ENCODE measurements at regions not wholly inside any gene's neighbourhood (a gene's known extent, or its start where the extent isn't known, plus 50 kb on each side); places are given as distances from the start of the nearest gene placed in this dataset.
A peak's percentile ranks its signal among the peaks of the same experiment; 100 is the strongest.

DNA sequence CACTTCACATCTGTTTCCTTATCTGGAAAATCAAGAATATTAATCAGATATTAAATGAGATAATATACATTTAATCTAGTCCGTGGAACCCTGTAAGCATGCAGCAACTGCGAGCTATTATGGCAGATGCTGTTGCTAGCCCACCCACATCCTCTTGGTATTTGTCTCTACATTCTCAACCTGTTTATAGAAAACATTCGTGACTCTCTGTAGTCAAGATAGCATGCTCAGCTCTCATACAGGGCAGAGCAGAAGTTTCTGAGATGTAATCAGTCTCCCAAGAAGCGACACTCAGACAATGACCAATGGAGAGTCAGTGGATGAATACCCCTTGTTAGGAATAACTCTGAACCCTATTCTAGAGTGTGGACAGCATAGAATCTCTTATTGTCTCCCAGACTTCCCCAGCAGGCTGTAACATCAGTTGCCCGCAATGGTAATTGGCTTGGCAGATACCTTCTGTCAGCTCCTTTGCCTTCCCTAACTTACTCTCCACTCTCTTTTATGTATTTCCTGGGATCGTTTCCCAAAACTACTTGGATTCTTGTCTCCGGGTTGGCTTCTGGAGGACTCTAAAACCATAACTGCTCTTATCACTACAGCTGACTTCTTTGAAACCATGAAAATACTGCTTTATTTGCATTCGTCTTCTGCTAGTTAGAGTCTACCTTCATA is 400.7 kb upstream of the TNP1 start:
- TF ChIP-seq, protein P1, sequence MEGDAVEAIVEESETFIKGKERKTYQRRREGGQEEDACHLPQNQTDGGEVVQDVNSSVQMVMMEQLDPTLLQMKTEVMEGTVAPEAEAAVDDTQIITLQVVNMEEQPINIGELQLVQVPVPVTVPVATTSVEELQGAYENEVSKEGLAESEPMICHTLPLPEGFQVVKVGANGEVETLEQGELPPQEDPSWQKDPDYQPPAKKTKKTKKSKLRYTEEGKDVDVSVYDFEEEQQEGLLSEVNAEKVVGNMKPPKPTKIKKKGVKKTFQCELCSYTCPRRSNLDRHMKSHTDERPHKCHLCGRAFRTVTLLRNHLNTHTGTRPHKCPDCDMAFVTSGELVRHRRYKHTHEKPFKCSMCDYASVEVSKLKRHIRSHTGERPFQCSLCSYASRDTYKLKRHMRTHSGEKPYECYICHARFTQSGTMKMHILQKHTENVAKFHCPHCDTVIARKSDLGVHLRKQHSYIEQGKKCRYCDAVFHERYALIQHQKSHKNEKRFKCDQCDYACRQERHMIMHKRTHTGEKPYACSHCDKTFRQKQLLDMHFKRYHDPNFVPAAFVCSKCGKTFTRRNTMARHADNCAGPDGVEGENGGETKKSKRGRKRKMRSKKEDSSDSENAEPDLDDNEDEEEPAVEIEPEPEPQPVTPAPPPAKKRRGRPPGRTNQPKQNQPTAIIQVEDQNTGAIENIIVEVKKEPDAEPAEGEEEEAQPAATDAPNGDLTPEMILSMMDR (IDR thresholded peaks at IDR 0.05) = no peak
- TF ChIP-seq POLR2A (IDR thresholded peaks at IDR 0.05) = no peak
- Histone ChIP-seq H3K4me1 (peaks cover 0 to 9% (median 0%) of the 10 kb centered on the region in 3 donors), H3K36me3 (no peaks in the 10 kb centered on the region), H3K27me3 (peaks cover 0 to 4% (median 0%) of the 10 kb centered on the region in 4 donors), H3K27ac (no peak overlapping the region), H3K4me3 (no peak overlapping the region), H3K9me3 (no peaks in the 10 kb centered on the region)
- DNase-seq = no peak
- intact Hi-C loops (cut with DNase I) = no loop called here
- 87 to 89% methylated on average over 8 of the region's 8 CpGs for WGBS, 2 donors

DNA sequence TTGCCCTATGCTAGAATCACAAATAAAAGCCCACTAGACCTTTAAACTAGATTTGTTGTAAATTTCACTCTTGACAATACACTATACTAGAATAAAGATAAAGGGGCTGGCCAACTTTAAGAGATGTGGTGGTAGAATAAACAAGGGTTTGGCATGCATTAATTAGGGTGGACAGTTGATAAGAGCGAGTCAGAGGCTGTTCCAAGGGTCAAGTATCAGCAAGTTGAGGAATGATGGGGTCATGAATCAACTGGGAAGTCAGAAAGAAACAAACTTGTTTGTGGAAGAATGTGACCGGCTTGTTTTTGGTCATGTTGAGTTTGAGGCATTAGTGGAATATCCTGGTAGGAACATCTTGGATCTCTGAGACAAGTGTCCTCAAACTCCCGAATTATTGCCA is 398.3 kb upstream of the TNP1 start:
- intact Hi-C loops (cut with DNase I) = no loop called here
- DNase-seq = no peak
- no peaks in the 10 kb centered on the region for H3K9me3 ChIP-seq
- 61 to 64% methylated on average over 3 of the region's 3 CpGs for WGBS, 2 donors
- peaks cover 0 to 4% (median 0%) of the 10 kb centered on the region in 4 donors for H3K27me3 ChIP-seq
- H3K4me1 ChIP-seq = peaks cover 0 to 18% (median 0%) of the 10 kb centered on the region in 3 donors
- H3K27ac ChIP-seq = no peak overlapping the region
- H3K36me3 ChIP-seq = no peaks in the 10 kb centered on the region
- TF ChIP-seq, protein P1 (IDR thresholded peaks at IDR 0.05) = no peak
- no peak for TF ChIP-seq POLR2A (IDR thresholded peaks at IDR 0.05)
- no peak overlapping the region for H3K4me3 ChIP-seq

DNA sequence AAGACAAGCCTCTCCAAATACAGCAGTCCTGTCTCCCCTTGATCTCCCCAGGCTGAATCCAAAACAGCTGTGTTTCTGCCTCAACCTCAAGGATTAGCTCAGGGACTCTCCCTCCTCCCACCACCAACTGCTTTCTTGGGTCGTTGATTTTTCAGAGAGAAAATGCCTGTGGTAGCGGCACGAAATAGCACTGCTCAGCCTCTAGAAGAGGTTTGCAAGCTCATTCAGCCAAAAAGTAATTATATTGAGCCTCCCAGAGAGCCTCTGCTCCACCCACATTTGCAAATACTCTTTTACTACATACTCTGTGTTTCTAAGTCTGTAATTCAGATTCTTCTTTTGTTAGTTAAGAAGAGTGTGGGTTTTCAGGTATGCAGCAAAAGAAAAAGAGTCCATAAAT is 396.4 kb upstream of the TNP1 start:
- peak overlapping the region in 2 of 4 donors; percentile 6 to 25 for H3K27ac ChIP-seq
- TF ChIP-seq, protein P1 (IDR thresholded peaks at IDR 0.05) = no peak
- no peak for TF ChIP-seq POLR2A (IDR thresholded peaks at IDR 0.05)
- no peaks in the 10 kb centered on the region for H3K9me3 ChIP-seq
- DNase-seq = no peak
- H3K4me1 ChIP-seq = peaks cover 0 to 18% (median 0%) of the 10 kb centered on the region in 3 donors
- 18 to 42% methylated on average over 3 of the region's 3 CpGs for WGBS, 2 donors
- peaks cover 0 to 4% (median 0%) of the 10 kb centered on the region in 4 donors for H3K27me3 ChIP-seq
- H3K4me3 ChIP-seq = no peak overlapping the region
- H3K36me3 ChIP-seq = no peaks in the 10 kb centered on the region
- intact Hi-C loops (cut with DNase I) = no loop called here

DNA sequence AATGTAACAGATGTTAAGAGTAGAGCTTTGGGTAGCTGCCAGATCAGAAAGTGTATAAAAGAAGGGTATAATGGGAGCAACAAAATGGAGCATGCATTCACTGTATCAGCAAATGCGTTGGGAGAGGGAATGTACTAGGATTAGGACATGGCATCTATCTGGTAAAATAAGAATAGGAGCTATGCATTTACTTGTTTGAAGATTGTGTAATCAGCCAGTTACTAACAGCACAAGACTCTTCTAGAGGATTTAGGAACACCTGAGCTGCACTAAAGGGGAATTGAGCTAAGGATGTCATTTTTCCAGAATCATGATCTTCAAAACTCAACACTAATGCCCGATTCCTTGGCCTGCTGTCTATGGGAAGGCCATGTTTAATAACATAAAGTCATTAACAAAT is 394.2 kb upstream of the TNP1 start:
- no peaks in the 10 kb centered on the region for H3K36me3 ChIP-seq
- no peak overlapping the region for H3K4me3 ChIP-seq
- 40 to 43% methylated on average over 2 of the region's 2 CpGs for WGBS, 2 donors
- H3K4me1 ChIP-seq = peaks cover 0 to 38% (median 1%) of the 10 kb centered on the region in 3 donors
- peaks cover 0 to 12% (median 0%) of the 10 kb centered on the region in 4 donors for H3K27me3 ChIP-seq
- DNase-seq = no peak
- intact Hi-C loops (cut with DNase I) = no loop called here
- no peaks in the 10 kb centered on the region for H3K9me3 ChIP-seq
- H3K27ac ChIP-seq = no peak overlapping the region
- TF ChIP-seq, protein P1 (IDR thresholded peaks at IDR 0.05) = no peak
- no peak for TF ChIP-seq POLR2A (IDR thresholded peaks at IDR 0.05)

DNA sequence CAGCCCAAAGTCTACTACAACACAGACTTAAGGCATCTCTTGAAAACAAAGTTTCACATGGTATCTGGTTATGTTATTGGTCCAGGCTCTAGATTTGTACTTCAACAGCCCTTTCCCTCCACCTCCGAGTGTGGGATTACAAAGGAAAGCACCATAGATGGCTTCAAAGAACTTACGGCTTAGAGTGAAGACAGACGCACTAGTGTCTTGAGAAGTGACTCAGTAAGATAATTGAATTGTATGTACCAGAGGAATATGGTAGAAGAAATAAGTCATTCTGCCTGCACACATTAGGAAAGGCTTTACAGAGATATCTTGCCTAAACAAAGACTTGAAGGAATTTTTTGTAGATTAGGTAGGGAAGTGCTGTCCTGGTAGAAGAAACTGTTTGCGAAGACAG is 392.3 kb upstream of the TNP1 start:
- 85 to 88% methylated on average over 4 of the region's 4 CpGs for WGBS, 2 donors
- no peak for DNase-seq
- TF ChIP-seq POLR2A (IDR thresholded peaks at IDR 0.05) = no peak
- TF ChIP-seq, protein P1 (IDR thresholded peaks at IDR 0.05) = no peak
- Histone ChIP-seq H3K4me1 (peaks cover 5 to 57% (median 16%) of the 10 kb centered on the region in 3 donors), H3K36me3 (no peaks in the 10 kb centered on the region), H3K9me3 (no peaks in the 10 kb centered on the region), H3K4me3 (no peak overlapping the region), H3K27ac (peak overlapping the region in 3 of 4 donors; percentile 77 to 85 (median 82)), H3K27me3 (peaks cover 0 to 31% (median 0%) of the 10 kb centered on the region in 4 donors)
- intact Hi-C loops (cut with DNase I) = no loop called here
